Activated CD4-positive, alpha-beta T cell treated with anti-CD3 and anti-CD28 coated beads, Interleukin-2, Interleukin-6, amounts not matched to agents 100 ng/mL and 50 ng/mL, durations not matched to agents 16 hours and 8 hours (primary cell): ENCODE measurements at regions not wholly inside any gene's neighbourhood (a gene's known extent, or its start where the extent isn't known, plus 50 kb on each side); places are given as distances from the start of the nearest gene placed in this dataset.
"Not testable (repeated sequence)": the region's sequence is repeated elsewhere in the genome, so short reads cannot be mapped to it uniquely, and the experiment has no call there.

Experiments
- DNase-seq: peaks from one replicate; pipeline ENCODE4 v3.0.0-alpha.2; 2020

DNA sequence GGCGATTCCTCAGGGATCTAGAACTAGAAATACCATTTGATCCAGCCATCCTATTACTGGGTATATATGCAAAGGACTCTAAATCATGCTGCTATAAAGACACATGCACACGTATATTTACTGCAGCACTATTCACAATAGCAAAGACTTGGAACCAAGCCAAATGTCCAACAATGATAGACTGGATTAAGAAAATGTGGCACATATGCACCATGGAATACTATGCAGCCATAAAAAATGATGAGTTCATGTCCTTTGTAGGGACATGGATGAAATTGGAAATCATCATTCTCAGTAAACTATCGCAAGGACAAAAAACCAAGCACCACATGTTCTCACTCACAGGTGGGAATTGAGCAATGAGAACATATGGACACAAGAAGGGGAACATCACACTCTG, 93.1 kb upstream of the NT5E start:
- not testable (repeated sequence) for DNase-seq

DNA sequence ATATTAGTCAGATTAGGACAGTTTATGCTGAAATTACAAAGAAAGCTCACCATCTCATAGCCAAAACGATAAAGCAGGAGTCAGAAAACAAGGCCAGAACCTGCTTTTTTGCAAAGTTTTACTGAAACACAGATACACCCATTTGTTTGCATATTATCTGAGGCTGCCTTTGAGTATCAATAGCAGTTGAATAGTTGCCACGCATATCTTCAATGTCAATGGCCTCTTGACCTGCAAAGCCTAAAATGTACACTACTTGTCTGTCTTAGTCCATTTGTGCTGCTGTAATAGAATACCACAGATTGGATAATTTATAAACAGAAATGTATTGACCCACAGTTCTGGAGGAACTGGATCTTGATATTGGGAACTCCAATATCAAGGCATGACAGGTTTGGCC, 94.1 kb upstream of the NT5E start:
- DNase-seq: no peak

DNA sequence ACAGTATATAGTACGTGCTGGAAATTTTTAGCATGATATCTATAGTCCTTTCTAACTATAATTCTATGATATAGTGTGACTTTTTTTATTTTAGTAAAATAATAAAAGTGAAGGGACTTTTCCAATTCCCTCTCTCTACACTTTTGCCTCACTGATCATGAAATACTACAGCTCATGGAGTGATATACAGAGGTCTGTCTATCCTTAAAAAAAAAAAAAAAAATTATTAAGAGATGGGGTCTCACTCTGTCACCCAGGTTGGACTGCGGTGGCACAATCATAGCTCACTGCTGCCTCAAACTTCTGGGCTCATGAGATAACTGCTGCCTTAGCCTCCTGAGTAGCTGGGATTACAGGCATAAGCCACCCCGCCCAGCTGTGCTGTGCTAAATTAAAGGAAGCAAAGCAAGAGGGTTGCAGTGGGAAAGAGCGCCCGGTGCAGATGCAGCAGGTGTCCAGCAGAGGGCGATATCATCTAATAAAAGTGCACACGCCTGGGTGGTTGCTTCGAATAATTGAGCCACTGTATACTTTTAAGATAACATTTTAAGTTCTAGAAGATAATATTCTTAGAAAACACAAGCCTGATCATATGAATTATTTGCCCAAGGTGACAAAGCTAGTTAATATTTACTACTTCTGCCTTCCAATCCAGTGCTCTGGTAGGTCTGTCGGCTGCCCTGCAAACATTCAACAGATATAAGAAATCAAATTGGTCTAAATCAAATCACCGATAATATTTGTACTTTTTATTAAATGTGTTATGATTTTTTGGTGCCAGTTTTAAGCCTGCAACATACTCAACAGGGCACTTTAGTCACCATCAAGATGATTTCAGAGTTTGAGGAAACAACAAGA, 94.9 kb upstream of the NT5E start:
- peak; percentile 69 for DNase-seq

DNA sequence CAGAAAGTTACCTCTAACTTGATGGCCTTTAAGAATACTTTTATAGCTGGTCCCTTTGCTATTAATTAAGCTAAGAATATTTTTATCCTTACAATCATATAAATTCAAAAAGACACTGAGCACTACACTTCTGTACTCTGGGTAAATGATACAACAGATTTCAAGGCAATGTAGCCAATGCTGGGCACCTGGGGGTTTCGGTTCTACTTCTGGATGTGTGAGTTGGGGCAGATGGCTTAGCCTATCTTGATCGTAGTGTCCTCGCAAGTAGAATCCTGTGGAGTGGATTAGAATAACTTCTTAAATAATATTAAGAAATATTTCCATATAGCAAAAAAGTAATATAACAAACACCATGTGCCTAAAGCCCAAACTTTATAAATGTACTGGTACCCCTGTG, 96.9 kb upstream of the NT5E start:
- no peak for DNase-seq

DNA sequence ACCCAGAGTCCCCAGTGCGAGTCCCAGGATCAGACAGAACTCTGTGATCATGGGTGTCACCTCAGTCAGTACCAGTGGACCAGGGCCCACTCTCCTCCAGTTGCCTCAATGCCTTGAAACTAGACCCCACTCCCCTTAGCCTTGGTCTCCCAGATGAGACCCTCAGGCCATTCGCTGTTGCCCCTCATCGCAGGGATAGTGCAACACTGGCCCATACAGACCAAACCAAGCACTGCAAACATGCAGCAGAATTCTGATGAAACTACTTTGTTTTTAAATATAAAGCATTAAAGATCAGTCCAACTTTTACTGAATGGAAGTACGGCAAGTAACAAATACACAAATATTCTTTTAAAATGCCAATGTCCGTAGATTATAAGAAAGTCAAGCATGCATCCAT, 101.2 kb upstream of the NT5E start:
- no peak for DNase-seq

DNA sequence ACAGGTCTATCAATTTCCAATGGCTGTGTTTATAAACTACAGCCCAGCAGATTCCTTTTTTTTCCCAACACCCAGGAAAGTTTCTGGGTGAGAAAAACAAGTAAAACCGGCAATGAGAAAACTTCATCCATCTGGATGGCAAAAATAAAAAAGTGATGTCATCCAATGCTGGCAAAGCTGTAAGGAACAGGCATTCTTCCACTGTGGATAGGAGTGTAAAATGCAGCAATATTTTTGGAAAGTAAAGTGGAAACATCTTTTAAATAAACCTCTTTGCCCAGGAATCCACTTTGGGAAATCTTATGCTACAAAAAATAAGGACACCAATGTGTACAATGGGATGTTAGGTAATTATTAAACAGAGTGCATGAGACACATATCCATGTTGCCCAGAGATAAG, 102.1 kb upstream of the NT5E start:
- no peak for DNase-seq

DNA sequence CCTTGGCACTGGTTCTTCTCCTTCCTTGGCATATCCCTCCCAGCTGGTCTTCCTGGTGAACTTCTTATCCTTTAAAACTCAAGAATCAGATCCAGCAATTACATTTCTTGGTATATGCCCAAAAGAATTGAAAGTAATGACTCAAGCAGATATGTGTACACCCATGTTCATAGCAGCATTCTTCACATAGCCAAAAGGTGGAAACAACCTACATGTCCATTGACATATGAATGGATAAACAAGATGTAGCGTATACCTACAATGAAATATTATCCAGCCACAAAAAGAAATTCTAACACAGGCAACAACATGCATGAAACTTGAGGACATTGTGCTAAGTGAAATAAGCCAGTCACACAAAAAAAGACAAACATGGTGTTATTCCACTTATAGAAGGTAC, 103.7 kb upstream of the NT5E start:
- DNase-seq: no peak

DNA sequence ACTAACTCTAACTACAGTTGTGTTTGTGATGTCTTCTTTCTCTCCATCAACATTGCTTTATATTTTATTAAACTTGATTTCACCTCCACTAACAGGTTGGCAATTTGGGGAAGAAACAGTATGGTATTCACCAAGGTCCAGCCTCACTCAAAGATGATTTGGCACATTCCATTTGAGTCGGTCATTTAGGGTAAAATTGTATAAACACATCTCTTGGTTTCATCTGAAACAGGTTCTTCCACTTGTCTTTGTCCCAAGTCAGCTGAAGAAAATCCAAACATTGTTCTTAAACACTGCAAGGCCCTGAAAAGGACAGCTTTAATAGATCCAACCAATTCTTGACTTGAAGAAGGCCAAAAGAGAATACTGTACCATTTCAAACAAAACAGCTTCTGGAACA, 104.9 kb upstream of the NT5E start:
- DNase-seq: no peak

DNA sequence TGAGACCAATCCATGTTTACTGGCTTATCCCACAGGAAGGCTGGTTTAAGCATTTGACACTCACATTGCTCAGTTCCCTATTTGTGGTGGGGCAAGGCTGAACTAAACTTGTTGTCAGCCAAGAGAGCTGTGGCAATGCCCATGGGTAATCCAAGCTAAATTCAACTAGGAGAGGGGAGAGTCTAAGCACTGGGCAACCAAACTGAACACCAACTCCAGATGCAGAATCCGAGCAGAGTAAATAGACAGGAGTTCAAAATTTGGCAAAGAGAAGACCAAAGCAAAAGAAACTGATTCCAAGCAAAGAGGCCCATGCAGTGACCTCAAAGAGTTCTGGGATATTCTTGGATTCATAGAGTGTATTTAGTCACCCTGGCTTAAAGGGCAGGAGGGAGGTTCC, 106.5 kb upstream of the NT5E start:
- DNase-seq: no peak

DNA sequence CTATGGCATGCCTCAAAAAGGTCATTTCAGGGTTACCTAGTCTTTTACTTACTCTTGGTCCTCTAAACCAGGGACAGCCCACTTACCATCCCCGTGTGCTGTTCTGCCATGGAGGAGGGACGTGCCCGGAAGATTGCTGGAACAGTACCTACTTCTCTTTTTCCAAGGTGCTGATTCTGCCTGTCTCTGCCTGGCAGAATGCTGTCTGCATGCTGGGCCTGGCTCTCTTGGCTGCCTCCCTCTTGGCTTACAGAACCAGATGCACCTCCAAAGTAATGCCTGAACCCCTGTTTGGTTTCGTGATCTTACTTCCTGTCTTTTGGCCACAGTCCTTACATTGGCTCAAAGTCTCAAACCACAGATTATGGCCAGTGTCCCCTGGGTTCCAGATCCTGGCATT, 120.7 kb upstream of the NT5E start:
- no peak for DNase-seq

DNA sequence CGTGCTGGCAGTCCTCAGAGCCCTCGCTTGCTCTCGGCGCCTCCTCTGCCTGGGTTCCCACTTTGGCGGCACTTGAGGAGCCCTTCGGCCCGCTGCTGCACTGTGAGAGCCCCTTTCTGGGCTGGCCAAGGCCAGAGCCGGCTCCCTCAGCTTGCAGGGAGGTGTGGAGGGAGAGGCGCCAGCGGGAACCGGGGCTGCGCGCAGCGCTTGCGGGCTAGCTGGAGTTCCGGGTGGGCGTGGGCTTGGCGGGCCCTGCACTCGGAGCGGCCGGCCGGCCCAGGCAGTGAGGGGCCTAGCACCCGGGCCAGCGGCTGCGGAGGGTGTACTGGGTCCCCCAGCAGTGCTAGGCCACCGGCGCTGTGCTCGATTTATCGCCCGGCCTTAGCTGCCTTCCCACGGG, 124.1 kb upstream of the NT5E start:
- not testable (repeated sequence) for DNase-seq

DNA sequence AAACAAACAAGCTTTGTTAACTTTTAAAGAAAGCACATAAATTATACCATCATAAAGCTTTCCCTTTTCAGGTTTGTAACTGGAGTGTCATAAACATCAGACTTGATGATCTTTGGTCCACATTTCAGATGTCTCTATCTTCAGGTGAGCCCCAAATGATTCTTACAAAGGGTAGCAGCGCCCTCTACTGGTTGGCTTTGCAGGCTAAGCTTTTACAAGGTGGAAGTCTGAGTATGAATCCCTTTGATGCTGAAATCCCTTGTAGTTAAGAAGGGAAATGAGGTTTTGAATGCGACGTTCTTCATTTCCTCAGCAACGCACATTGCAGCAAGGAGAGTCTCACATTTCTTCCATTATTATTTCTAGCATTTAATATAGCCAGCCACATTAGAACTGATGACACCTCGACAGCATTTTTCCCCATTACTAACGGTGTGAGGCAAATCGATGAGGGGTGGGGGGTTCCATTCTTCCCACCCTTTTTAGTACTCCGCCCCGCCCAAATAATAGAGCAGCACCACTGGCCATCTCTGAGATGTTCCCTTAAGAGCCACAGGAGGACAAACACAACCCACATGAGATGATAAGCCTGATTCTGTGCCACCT, 126.3 kb upstream of the NT5E start:
- DNase-seq: peak; percentile 82

DNA sequence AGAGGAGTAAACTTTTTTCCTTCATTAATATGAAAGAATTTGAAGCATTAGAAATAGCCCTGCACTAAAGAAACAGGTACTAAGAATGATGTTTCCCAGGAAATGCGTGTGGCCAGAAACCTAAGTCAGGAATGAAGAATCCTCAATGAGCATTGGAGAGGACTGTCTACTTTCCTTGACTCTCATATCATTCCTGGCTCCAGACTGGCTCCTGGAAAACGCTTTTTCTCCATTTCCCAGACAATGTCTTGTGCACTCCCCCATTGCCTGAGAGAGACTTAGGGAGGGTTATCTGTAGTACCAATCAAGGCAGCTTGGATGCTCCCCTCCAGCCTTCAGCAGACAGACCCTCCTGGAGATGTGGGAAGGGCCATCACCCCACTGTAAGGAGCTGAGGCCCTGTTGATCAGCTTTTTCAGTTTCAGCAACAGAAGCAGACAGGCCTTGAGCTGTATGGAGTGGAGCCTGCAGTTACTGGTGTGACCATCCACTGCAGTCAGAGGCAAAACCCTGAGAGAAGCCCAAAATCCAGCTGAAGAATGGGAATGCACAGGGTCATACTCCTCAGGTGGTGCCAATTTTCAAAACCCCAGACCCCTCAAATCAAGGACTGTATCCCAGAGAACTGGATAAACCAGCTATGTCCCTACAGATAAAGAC, 127.3 kb upstream of the NT5E start:
- DNase-seq: no peak

DNA sequence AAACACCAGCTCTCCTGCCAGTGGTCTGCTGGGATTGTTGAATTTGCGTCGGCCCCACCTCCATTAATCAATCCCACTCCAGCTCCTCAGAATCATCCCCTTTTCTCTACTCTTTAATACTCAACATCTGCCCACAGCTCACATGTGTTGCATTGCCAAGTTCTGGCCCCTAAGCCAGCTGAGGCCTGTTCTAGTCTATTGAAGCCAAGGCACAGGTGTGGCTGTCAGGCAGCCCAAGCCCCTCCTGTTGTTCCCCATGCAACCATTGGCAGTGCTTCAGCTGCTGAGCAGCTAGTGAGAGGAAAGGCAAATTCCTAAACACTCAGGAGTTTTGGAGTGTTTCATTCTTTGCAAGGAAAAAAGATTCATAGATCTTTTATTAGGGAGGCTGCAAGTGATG, 128.0 kb upstream of the NT5E start:
- no peak for DNase-seq

DNA sequence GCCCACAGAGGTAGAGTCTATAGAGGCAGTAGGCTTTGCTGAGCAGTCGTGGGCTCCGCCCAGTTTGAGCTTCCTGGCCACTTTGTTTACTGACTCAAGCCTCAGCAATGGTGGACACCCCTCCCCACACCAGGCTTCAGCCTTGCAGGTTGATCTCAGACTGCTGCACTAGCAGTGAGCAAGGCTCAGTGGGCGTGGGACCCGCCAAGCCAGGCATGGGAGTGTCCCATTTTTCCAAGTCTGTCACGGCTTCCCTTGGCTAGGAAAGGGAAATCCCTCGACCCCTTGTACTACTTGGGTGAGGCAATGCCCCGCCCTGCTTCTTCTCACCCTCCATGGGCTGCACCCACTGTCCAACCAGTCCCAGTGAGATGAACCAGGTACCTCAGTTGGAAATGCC, 135.3 kb upstream of the NT5E start:
- DNase-seq: no peak

DNA sequence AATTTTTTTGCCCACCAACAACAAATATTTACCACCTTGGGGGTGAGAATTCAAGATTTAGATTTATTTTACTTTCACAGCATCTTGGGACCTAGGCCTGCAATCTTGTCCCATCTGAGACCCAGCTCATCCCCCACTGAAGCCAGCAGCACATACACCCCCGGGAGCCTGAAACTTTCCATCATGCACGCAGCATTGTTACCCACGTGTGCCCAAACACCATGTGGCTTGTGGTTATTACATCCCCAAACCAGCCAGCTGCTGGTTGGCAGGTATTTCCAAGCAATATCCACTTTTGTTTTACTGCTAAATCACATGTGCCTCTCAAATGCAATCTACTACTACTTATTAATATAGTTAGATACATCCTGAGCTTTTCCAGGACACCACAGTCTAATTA, 149.3 kb upstream of the NT5E start:
- DNase-seq: no peak

DNA sequence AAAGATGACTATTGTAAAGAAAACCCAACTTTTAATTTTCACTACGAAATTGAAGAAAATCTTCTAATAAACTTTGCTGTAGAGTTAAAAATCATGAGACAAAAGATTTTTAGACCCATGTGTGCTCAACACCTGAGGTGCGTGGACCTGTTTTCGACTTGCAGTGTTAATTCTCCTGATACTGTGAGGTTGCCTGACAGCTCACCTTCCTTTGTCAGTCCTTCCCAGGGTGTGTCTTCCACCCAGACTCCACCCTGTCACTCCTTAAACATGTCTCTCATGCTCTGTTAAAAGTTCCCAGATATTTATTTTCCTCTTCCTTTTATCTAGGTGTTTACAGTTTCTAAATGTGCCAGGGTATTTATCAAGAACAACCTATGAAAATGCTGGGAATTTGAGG, 151.3 kb upstream of the NT5E start:
- DNase-seq: no peak

DNA sequence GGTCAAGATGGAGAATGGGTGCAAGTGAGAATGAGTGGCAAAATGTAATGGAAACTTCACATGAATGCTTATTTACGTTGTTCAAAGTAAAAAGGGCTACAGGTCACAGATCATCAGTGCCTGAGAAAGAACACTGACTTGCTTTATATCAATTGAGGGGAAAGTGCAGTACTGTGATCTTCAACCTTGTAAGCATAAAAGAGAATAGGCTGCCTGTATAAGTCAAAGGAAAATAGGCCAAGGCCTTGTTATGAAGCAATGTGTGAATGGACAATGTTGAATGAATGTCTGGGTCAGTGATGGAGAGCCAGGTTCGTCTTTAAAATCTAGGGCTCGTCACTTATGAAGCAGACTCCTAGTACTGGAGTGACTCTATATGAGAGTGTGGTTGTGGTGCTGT, 158.6 kb upstream of the NT5E start:
- no peak for DNase-seq

DNA sequence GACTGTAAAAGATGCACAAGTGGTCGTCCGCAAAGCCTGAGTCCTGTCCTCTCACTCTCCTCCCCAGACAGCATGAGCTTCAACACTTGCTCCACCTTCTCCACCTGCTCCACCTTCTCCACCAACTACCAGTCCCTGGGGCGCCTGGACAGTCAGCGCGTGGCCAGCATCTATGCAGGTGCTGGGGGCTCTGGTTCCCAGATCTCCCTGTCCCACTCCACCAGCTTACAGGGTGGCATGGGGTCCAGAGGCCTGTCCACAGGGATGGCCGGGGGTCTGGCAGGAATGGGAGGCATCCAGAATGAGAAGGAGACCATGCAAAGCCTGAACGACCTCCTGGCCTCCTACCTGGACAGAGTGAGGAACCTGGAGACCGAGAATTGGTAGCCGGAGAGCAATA, 162.2 kb upstream of the NT5E start:
- DNase-seq: no peak

DNA sequence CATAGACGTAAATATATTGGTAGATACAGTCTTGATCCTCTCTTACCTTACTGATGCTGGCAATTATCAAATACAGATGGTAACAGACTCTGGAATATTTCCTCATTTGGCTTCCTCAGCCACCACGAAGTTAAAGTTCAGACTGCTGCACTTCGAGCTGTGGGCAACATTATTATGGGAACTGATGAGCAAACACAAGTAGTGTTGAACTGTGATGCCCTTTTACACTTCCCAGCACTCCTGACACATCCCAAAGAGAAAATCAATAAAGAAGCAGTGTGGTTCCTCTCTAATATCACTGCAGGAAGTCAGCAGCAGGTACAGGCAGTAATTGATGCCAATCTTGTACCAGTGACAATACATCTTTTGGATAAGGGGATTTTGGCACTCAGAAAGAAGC, 162.7 kb upstream of the NT5E start:
- DNase-seq: no peak

DNA sequence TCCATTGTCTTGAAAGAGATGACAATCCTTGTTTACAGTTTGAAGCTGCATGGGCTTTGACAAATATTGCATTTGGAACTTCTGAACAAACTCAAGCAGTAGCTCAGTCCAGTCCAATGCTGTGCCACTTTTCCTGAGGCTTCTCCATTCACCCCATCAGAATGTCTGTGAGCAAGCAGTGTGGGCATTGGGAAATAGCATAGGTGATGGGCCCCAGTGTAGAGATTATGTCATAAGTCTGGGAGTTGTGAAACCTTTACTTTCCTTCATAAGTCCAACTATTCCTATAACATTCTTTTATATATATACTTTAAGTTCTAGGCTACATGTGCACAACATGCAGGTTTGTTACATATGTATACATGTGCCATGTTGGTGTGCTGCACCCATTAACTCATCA, 163.4 kb upstream of the NT5E start:
- not testable (repeated sequence) for DNase-seq

DNA sequence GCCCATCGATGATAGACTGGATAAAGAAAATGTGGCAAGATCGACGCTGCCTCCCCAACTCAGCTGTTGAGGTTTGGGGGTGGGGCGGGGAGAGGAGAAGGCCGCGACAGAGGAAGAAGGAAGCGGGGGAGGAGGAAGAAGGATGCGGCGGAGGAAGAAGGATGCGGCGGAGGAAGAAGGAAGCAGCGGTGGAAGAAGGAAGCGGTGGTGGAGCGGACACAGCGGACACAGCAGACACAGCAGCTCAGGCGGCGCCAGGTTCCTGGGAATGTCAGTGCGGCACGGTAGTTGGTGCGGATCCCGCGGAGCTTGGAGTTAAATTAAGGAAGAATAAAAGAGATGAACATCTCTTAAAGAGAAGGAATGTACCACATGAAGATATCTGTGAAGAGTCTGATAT, 163.9 kb upstream of the NT5E start:
- no peak for DNase-seq

DNA sequence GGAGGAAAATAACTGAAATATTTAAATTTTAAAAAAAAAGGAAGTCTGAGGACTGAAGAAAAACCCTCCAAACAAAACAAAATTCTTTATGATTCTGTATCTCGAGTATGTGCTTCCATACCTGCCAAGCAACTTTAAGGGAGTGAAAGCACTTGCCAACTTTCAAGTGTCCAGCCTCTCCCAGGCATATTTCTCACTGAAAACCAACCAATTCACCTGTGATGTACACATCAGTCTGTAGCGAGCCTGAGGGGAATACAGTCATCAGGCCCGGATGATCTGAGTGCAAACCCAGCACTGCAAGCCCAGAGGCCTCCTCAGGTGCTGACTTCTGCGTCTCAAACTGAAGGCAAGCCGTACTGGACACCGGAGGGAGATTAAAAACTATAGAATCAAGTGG, 164.8 kb upstream of the NT5E start:
- DNase-seq: no peak

DNA sequence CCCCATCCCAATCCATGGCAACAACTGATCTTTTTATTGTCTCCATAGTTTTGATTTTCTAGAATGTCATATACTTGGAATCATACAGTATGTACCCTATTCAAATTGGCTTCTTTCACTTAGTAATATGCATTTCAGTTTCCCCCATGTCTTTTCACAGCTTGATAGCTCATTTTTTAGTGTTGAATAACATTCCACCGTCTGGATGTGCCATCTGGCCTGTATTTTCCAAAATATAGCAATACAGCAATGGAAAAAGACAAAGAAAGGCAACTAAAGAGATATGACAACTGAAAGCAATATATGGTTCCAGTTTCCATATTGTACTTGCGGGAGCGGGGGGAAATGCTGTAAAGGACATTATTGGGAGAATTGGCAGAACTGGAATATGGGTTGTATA, 166.4 kb upstream of the NT5E start:
- no peak for DNase-seq
